Left colon (tissue), 2 donors: ENCODE measurements at regions not wholly inside any gene's neighbourhood (a gene's known extent, or its start where the extent isn't known, plus 50 kb on each side); places are given as distances from the start of the nearest gene placed in this dataset.
"Not testable (repeated sequence)": the region's sequence is repeated elsewhere in the genome, so short reads cannot be mapped to it uniquely, and the experiment has no call there.

ENCODE experiments used
- ATAC-seq: fragments of 200-7000 bp; cut with Tn5 transposase; one replicate; pipeline ENCODE4 v1.9.1; 2020; ENCODE audit warnings: mild to moderate bottlenecking, moderate library complexity
- DNase-seq, 2 donors: peaks; one replicate each; pipeline ENCODE4 v3.0.0-alpha.2; 2020
- intact Hi-C, 2 donors: fragments of 100-400 bp; cut with DNase I in 1 of 2; cut with micrococcal nuclease in 1 of 2; formaldehyde crosslinking; loops; one replicate each; pipeline versions ENCODE4 v1.11.2 to v1.14.0; 2022; cut with DNase I, micrococcal nuclease
- donor health status: DM: no; HTN: no; CAD: no.
- donor health status: DM: yes; HTN: yes; CAD: no.

- intact Hi-C loops, ATAC-seq, DNase-seq: not testable (repeated sequence)
Observed at GRCh38 chr12:25804286-25804685, 154.2 kb upstream of the RASSF8 start.

- intact Hi-C loops: no loop called here
- no peak for DNase-seq
- no peak for ATAC-seq
Observed at GRCh38 chr12:25806271-25806670, 152.2 kb upstream of the RASSF8 start.

GRCh38 chr12:25808604-25809003 lies 149.9 kb upstream of the RASSF8 start:
- ATAC-seq (no peak), DNase-seq (no peak)
- intact Hi-C loops: no loop called here

GRCh38 chr12:25810683-25811082 lies 147.8 kb upstream of the RASSF8 start:
- DNase-seq (no peak), ATAC-seq (no peak)
- intact Hi-C loops: no loop called here

- intact Hi-C loops: no loop called here
- ATAC-seq: no peak
- no peak for DNase-seq
Observed at GRCh38 chr12:25811656-25812126, 146.8 kb upstream of the RASSF8 start.

GRCh38 chr12:25812295-25812694 lies 146.2 kb upstream of the RASSF8 start:
- ATAC-seq (no peak), DNase-seq (no peak)
- intact Hi-C loops: no loop called here

- no peak for ATAC-seq
- no peak for DNase-seq
- intact Hi-C loops: no loop called here
Observed at GRCh38 chr12:25813843-25814242, 144.6 kb upstream of the RASSF8 start.

- DNase-seq: no peak
- intact Hi-C loops: no loop called here
- ATAC-seq: no peak
Observed at GRCh38 chr12:25816637-25817036, 141.8 kb upstream of the RASSF8 start.

- no peak for ATAC-seq
- DNase-seq: no peak
- intact Hi-C loops: no loop called here
Observed at GRCh38 chr12:25817166-25817565, 141.3 kb upstream of the RASSF8 start.

GRCh38 chr12:25818596-25819390 lies 139.7 kb upstream of the RASSF8 start:
- intact Hi-C loops: no loop called here
- ATAC-seq (no peak), DNase-seq (no peak)

- no peak for DNase-seq
- intact Hi-C loops: no loop called here
- no peak for ATAC-seq
Observed at GRCh38 chr12:25819691-25820090, 138.8 kb upstream of the RASSF8 start.

- ATAC-seq: no peak
- DNase-seq: no peak
- intact Hi-C loops: no loop called here
Observed at GRCh38 chr12:25822281-25822680, 136.2 kb upstream of the RASSF8 start.

GRCh38 chr12:25824734-25825133 lies 133.7 kb upstream of the RASSF8 start:
- DNase-seq: no peak
- intact Hi-C loops: no loop called here
- ATAC-seq: no peak

GRCh38 chr12:25825446-25825845 lies 133.0 kb upstream of the RASSF8 start:
- ATAC-seq (no peak), DNase-seq (no peak)
- intact Hi-C loops: no loop called here

GRCh38 chr12:25827141-25827540 lies 131.3 kb upstream of the RASSF8 start:
- no peak for DNase-seq
- intact Hi-C loops: no loop called here
- no peak for ATAC-seq

GRCh38 chr12:25827747-25828146 lies 130.7 kb upstream of the RASSF8 start:
- ATAC-seq (no peak), DNase-seq (no peak)
- intact Hi-C loops: no loop called here

- no peak for ATAC-seq
- intact Hi-C loops: no loop called here
Observed at GRCh38 chr12:25828188-25828587, 130.3 kb upstream of the RASSF8 start.

GRCh38 chr12:25829192-25829591 lies 129.3 kb upstream of the RASSF8 start:
- ATAC-seq (peak; percentile 43), DNase-seq (no peak)
- intact Hi-C loops: no loop called here

More at GRCh38 chr12:25828188-25828587, 130.3 kb upstream of the RASSF8 start:
- no peak for DNase-seq

- ATAC-seq (no peak), DNase-seq (no peak)
- intact Hi-C loops: no loop called here
Observed at GRCh38 chr12:25830456-25830855, 128.0 kb upstream of the RASSF8 start.

- ATAC-seq: no peak
- intact Hi-C loops: no loop called here
- DNase-seq: no peak
Observed at GRCh38 chr12:25833657-25834056, 124.8 kb upstream of the RASSF8 start.

GRCh38 chr12:25835385-25835784 lies 123.1 kb upstream of the RASSF8 start:
- DNase-seq: no peak
- intact Hi-C loops: no loop called here
- no peak for ATAC-seq
